Erythroblast (primary cell): ENCODE measurements at regions not wholly inside any gene's neighbourhood (a gene's known extent, or its start where the extent isn't known, plus 50 kb on each side); places are given as distances from the start of the nearest gene placed in this dataset.

ENCODE experiments used
- GATA1 ChIP-seq: IDR thresholded peaks from 2 replicates; pipeline ENCODE4 v1.6.1; 2011; ENCODE audit warnings: low read depth, mild to moderate bottlenecking, control low read depth, low read length, moderate library complexity
- POLR2A ChIP-seq: IDR thresholded peaks from 2 replicates; pipeline ENCODE4 v1.6.1; 2011; ENCODE audit warnings: mild to moderate bottlenecking, low read length

GRCh38 chr22:27083610-27084009 is 426.2 kb downstream of the MIAT start:
- no peak for TF ChIP-seq GATA1
- no peak for TF ChIP-seq POLR2A
